ENCODE measurements at regions not wholly inside any gene's neighbourhood (a gene's known extent, or its start where the extent isn't known, plus 50 kb on each side); places are given as distances from the start of the nearest gene placed in this dataset.

DNA sequence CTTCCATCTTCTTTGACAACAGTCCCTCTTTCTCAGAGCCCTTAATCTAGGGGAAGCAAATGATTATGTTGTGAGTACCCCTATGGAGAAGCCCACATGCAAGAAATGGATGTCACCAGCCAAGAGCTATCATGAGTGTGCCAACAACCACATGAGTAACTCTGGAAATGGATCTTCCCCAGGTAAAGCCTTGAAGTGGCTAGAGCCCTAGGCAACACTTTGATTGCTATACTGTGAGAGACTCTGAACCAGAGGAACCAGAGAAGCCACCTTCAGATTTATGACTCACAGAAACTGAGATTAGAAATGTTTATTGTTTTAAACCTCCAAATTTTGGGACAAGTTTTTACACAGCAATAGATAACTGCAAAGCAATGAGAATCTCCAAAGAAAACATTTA lies 60.9 kb upstream of the COL1A2 start:
- Histone ChIP-seq H3K4me1 (no peaks in the 10 kb centered on the region), H3K4me3 (no peak overlapping the region), H3K27me3 (no peaks in the 10 kb centered on the region), H3K27ac (no peak overlapping the region), H3K9me3 (no peaks in the 10 kb centered on the region), H3K36me3 (no peaks in the 10 kb centered on the region)
- intact Hi-C loops (cut with DNase I), result no loop called here
- no peak for DNase-seq (ENCODE audit: low spot score in 2 of 2)
- TF ChIP-seq, protein P1, sequence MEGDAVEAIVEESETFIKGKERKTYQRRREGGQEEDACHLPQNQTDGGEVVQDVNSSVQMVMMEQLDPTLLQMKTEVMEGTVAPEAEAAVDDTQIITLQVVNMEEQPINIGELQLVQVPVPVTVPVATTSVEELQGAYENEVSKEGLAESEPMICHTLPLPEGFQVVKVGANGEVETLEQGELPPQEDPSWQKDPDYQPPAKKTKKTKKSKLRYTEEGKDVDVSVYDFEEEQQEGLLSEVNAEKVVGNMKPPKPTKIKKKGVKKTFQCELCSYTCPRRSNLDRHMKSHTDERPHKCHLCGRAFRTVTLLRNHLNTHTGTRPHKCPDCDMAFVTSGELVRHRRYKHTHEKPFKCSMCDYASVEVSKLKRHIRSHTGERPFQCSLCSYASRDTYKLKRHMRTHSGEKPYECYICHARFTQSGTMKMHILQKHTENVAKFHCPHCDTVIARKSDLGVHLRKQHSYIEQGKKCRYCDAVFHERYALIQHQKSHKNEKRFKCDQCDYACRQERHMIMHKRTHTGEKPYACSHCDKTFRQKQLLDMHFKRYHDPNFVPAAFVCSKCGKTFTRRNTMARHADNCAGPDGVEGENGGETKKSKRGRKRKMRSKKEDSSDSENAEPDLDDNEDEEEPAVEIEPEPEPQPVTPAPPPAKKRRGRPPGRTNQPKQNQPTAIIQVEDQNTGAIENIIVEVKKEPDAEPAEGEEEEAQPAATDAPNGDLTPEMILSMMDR (IDR thresholded peaks at IDR 0.05), result no peak

DNA sequence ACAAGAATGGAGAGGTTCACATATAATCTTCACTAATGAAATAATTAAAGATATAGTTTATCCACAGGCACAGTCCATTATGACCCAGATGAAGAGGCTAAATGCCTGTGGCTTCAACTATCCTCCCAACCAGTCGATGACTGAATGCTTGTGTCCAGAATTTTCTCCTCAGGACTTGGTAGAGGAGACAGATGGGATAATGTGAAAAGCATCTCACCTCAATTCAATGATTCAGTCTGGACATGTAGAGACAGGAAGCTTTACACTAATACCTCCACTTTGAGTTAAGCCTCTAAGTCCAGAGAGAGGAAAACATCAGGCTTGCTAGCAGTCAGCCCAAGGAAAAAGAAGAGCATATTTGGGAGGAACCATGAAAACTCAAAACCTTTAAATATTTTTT lies 59.1 kb upstream of the COL1A2 start:
- Histone ChIP-seq H3K36me3 (no peaks in the 10 kb centered on the region), H3K4me3 (no peak overlapping the region), H3K27ac (no peak overlapping the region), H3K9me3 (no peaks in the 10 kb centered on the region), H3K4me1 (peaks cover 0 to 4% of the 10 kb centered on the region in 2 donors), H3K27me3 (no peaks in the 10 kb centered on the region)
- intact Hi-C loops (cut with DNase I), result no loop called here
- TF ChIP-seq, protein P1 (IDR thresholded peaks at IDR 0.05), result no peak
- no peak for DNase-seq (ENCODE audit: low spot score in 2 of 2)

DNA sequence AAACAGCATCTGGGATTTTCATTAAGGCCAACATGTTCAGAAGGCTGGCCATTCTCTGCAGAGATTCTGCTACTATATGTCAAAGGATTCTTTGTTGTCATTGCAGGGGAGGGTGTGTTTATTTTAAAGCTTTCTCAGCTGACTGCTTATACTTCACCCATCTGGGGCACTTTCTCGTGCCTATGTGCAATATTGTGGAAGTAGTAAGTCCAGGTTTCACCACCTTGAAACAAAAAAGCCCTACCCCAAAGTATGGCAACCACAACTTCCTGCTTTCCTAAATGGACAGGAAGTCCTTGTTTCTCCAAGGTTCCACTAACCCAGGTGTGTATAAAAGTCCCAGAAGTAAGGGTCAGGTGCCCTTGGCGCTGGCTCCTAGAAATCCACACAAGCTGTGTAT lies 58.7 kb upstream of the COL1A2 start:
- intact Hi-C loops (cut with DNase I), result no loop called here
- no peaks in the 10 kb centered on the region for H3K27me3 ChIP-seq
- peaks cover 0 to 4% of the 10 kb centered on the region in 2 donors for H3K4me1 ChIP-seq

GRCh38 chr7:94338921-94339371 lies 55.7 kb upstream of the COL1A2 start:
- TF ChIP-seq, protein P1 (IDR thresholded peaks at IDR 0.05), result no peak
- Histone ChIP-seq H3K9me3 (no peaks in the 10 kb centered on the region), H3K4me3 (no peak overlapping the region), H3K27ac (no peak overlapping the region), H3K27me3 (no peaks in the 10 kb centered on the region), H3K36me3 (no peaks in the 10 kb centered on the region), H3K4me1 (peaks cover 0 to 4% of the 10 kb centered on the region in 2 donors)
- intact Hi-C loops (cut with DNase I), result no loop called here
- DNase-seq (ENCODE audit: low spot score in 2 of 2), result no peak

More for the DNA sequence above, 58.7 kb upstream of the COL1A2 start:
- TF ChIP-seq, protein P1 (IDR thresholded peaks at IDR 0.05), result no peak
- DNase-seq (ENCODE audit: low spot score in 2 of 2), result no peak
- H3K36me3 ChIP-seq, result no peaks in the 10 kb centered on the region
- no peak overlapping the region for H3K27ac ChIP-seq
- H3K4me3 ChIP-seq, result no peak overlapping the region
- no peaks in the 10 kb centered on the region for H3K9me3 ChIP-seq

DNA sequence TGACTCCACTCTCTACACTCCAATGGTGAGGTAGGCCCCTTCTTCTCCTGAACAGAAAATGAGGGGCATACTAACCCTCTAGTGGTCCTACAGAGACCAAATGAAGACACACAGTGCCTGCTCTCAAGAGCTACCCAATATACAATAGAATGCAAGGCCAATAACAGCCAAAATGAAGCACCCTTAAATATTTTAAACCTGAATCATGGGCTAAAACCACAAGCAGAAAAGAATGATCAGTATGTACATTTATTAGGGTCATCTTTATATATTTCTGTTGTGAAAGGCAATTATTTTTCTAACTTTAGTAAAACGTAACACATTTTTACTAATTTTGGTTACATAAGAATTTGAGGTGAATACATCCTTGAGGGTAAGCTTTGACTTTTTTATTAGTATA lies 49.9 kb upstream of the COL1A2 start:
- no peak for DNase-seq (ENCODE audit: low spot score in 2 of 2)
- Histone ChIP-seq H3K9me3 (no peaks in the 10 kb centered on the region), H3K27ac (no peak overlapping the region), H3K4me3 (no peak overlapping the region), H3K4me1 (peaks cover 0 to 18% of the 10 kb centered on the region in 2 donors), H3K36me3 (no peaks in the 10 kb centered on the region), H3K27me3 (no peaks in the 10 kb centered on the region)
- intact Hi-C loops (cut with DNase I), result no loop called here
- TF ChIP-seq, protein P1 (IDR thresholded peaks at IDR 0.05), result no peak

All from ascending aorta (tissue), 2 donors.